DMS 273 (cell line): ENCODE measurements at regions not wholly inside any gene's neighbourhood (a gene's known extent, or its start where the extent isn't known, plus 50 kb on each side); places are given as distances from the start of the nearest gene placed in this dataset.
"Not testable (repeated sequence)": the region's sequence is repeated elsewhere in the genome, so short reads cannot be mapped to it uniquely, and the experiment has no call there.

ENCODE experiments used
- DNase-seq: peaks from one replicate; lab custom pipeline; 2025; ENCODE audit not compliant: unreplicated experiment; lab: John Stamatoyannopoulos, UW

DNA sequence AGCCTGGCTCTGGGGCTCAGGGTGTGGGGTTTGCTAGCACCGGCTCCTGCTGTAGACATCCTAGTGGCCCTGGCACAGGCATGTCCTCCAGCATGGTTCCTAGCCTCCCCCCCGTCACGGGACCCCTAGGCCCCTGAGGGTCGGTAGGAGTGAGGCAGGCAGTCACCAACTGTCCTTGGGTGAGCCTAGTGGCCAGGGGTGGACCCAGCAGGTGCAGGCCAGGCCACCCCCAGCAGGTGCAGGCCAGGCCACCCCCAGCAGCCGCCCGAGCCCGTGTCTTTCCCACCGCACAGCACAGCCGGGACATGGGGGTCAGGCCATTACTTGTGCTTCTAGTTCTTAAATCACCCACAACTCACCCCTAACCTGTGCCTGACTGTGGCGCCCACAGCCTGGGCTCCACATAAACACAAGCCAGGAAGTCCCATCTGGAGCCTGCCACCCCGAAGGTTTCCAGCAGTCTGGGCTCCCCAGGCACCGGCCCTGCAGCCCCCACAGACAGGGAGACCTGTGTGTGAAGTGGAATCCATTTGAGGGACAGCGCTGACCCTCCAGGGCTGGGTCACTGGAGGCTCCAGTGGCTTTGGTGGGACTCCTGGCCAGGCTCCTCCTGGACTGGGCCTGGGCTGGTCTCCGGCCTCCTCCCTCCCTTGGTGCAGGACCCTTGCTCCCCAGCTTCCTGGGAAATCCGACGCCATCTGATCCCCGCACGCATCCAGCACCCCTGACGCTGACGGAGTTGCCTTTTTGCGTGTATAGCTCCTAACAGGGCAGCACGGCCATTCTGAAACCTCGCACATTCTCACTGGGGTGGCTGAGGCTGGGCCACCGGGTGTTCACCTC, 114.1 kb upstream of the LPCAT1 start:
- no peak for DNase-seq

GRCh38 chr5:1636981-1637638, 113.3 kb upstream of the LPCAT1 start:
- DNase-seq = no peak

DNA sequence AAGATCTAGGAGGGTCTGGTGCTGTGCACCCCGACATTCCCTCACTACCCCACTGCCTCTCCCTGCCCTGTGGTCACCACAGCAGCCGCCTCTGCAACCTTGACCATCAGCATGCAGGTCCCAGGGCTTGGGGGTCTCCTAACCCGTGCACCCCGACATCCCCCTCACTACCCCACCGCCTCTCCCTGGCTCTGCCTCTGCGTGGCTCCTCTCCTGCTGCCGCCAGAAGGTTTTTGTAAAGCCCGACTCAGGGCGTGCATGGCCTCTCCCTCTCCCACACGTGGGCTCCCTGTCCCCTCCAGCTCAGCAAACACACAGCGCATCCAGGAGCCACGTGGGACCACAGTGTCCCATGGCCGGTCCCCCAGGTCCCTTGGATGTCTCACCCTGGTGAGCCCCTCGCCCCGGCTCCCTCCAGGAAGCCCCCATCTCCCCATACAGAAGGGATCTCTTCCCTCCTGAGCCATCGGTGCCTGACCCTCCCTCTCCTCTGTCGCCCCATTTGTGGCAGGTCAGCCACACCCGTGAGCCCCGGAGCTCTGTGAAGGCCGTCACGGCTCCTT, 112.5 kb upstream of the LPCAT1 start:
- not testable (repeated sequence) for DNase-seq

- DNase-seq = not testable (repeated sequence)
These were observed 111.7 kb upstream of the LPCAT1 start for GRCh38 chr5:1635477-1635876.

DNA sequence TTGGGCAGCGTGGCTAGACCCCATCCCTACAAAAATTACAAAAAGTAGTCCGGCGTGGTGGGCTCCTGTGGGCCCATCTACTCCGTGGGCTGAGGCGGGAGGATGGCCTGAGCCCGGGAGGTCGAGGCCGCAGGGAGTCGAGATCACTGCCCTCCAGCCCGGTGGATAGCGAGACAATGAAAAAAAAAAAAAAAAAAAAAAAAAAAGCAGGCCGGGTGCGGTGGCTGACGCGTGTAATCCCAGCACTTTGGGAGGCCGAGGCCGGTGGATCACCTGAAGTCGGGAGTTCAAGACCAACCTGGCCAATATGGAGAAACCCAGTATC, 110.5 kb upstream of the LPCAT1 start:
- no peak for DNase-seq

DNA sequence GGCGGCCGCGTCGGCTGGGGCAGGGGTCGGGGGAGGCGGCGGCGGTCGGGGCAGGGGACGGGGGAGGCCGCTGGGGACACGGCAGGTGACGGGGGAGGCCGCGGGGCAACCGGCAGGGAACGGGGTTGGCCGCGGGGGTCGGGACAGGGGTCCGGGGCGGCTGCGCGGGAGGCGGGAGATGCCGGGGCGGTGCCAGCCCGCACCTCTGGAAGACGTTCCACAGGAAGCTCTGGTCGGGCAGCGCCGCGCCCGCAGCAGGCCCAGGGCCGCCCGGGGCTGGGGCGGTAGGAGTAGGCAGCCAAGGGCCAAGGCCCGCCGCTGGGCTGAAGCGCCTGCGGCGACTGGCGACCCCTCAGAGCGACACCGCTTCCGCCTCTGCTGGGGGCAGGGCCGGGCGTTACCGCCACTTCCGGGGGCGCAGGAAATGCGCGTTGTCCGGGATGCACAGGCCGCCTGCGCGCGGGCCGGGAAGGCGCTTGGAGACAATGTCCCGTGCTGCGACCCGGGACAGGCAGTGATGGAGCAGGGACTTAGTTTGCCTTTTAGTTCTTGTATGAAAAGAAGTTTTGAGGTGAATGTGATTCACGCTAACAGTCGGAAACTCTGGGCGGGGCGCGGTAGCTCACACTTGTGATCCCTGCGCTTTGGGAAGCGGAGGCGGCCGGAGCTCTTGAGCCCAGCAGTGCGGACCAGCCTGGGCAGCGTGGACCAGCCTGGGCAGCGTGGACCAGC, 110.0 kb upstream of the LPCAT1 start:
- peak; percentile 92 for DNase-seq

- DNase-seq = not testable (repeated sequence)
These were observed 107.2 kb upstream of the LPCAT1 start for GRCh38 chr5:1631004-1631403.

- not testable (repeated sequence) for DNase-seq
These were observed 102.6 kb upstream of the LPCAT1 start for GRCh38 chr5:1626397-1626796.

GRCh38 chr5:1619531-1619930, 95.8 kb upstream of the LPCAT1 start:
- DNase-seq = not testable (repeated sequence)

DNA sequence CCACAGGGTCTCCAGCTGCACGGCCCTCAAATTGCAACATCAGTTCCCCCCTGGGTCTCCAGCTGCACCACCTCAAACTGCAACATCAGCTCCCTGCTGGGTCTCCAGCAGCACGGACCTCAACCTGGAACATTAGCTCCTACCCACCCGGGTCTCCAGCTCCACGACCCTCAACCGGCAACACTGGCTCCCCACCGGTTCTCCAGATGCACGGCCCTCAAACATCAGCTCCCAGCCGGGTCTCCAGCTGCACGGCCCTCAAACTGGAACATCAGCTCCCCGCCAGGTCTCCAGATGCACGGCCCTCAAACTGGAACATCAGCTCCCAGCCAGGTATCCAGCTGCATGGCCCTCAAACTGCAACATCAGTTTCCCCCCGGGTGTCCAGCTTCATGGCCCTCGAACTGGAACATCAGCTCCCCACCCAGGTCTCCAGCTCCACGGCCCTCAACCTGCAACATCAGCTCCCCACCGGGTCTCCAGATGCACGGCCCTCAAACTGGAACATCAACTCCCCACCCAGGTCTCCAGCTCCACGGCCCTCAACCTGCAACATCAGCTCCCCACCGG, 94.6 kb upstream of the LPCAT1 start:
- DNase-seq = not testable (repeated sequence)

GRCh38 chr5:1617236-1617755, 93.5 kb upstream of the LPCAT1 start:
- not testable (repeated sequence) for DNase-seq

GRCh38 chr5:1613515-1613914, 89.8 kb upstream of the LPCAT1 start:
- DNase-seq = not testable (repeated sequence)

- DNase-seq = not testable (repeated sequence)
These were observed 86.8 kb upstream of the LPCAT1 start for GRCh38 chr5:1610526-1610925.

DNA sequence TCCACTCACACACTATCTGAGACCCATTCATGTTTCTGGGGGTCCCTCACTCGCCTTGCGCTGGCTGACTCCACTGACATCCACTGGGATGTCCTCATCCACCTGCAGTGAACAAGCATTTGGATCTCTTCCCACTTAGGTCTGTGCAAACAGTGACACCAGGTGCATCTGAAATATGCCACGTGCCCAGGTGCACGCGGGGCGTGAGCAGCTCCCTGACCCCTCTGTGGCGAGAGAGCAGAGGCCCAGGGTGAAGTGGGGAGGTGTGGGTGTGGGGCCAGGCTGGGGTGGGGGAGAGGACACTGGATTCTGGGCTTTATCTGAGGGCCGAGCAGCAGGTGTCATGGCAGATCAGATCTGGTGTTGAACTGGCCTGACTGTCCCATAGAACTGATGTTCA, 85.4 kb upstream of the LPCAT1 start:
- DNase-seq = not testable (repeated sequence)

GRCh38 chr5:1608336-1608735, 84.6 kb upstream of the LPCAT1 start:
- DNase-seq = not testable (repeated sequence)

DNA sequence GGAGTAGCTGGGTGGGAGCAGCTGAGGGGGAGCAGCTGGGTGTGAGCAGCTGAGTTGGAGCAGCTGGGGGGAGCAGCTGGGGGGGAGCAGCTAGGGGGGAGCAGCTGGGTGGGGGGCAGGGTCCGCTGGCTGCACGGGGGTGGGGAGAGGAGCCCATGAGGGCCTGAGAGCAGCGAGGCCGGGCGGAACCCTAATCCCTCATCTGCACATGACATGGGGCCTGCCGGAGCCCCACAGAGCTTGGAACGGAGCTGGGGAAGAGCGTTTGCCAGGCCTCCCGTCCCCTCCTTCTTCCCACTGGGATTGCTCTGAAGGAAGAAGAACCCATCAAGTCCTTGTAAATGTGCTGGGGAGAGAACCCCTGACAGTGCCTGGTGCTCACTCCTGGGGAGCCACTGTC, 83.2 kb upstream of the LPCAT1 start:
- DNase-seq = not testable (repeated sequence)

GRCh38 chr5:1603916-1604315, 80.2 kb upstream of the LPCAT1 start:
- DNase-seq = not testable (repeated sequence)

DNA sequence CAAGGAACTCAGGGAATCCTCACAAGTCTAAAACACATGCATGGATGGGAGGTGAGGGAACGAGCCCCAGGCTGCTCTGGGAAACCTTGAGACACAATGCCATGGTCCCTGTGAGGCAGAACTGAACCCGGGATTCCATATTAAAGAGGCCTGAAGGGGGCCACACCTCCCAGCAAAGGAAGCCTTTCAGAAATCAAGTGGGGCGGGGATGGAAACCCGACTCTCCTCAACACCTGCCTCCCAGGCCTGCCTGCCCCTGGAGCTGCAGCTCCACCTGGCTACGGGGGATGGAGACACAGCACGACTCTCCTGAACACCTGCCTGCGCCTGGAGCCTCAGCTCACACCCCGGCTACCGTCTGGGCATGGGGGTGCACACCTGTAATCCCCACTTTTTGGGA, 77.8 kb upstream of the LPCAT1 start:
- peak; percentile 67 for DNase-seq

GRCh38 chr5:1598950-1599737, 75.4 kb upstream of the LPCAT1 start:
- DNase-seq = peak; percentile 16

- DNase-seq = not testable (repeated sequence)
These were observed 73.3 kb upstream of the LPCAT1 start for GRCh38 chr5:1597093-1597473.
